K562 (cell line): ENCODE measurements at regions not wholly inside any gene's neighbourhood (a gene's known extent, or its start where the extent isn't known, plus 50 kb on each side); places are given as distances from the start of the nearest gene placed in this dataset.

Source experiments
- ATAC-seq: fragments of 200-7000 bp; cut with Tn5 transposase; 3 replicates; pipeline ENCODE4 v1.9.1; 2020; ENCODE audit warnings: moderate library complexity
- BruUV-seq: library from RNA; stranded (reverse); fragments of 400-500 nt; replicated peaks from 2 replicates; lab custom pipeline; 2021; lab: Mats Ljungman, UMichigan
- CTCF ChIA-PET: fragments of 300-600 bp; formaldehyde crosslinking; extraction: SDS; loops from one replicate; lab custom pipeline; 2021; ENCODE audit warnings: low intra/inter-chr PET ratio; lab: Yijun Ruan, JAX
- POLR2A ChIA-PET: fragments of 300-600, 350-650 bp; sonication (Branson Sonifier 250); formaldehyde crosslinking; extraction: SDS; loops from one replicate; lab custom pipeline; 2021; ENCODE audit warnings: antibody characterized with exemption, inconsistent platforms; lab: Yijun Ruan, JAX
- DNase-seq, 4 experiments: peaks; one replicate each; pipeline versions ENCODE4 v3.0.0 to v3.0.0-alpha.2; 2011 to 2018; ENCODE audit warnings: low spot score in 3 of 4, mixed read lengths in 3 of 4; ENCODE audit errors: extremely low read depth in 1 of 4
- FAIRE-seq: peaks from 2 replicates; lab custom pipeline; 2011; peaks lifted over from hg19 to GRCh38; lab: Jason Lieb, UNC
- H2AFZ ChIP-seq: 2 replicates; pipeline ENCODE4 v1.6.0; 2011; ENCODE audit warnings: low read depth, low read length, control low read depth, inconsistent platforms
- H3K27ac ChIP-seq: fragments of 200-600 bp; 3 replicates; pipeline ENCODE4 v1.8.0; 2011; ENCODE audit warnings: low read depth, mild to moderate bottlenecking, control low read depth, inconsistent platforms, low read length, moderate library complexity, mixed read lengths; ENCODE audit errors: extremely low read depth
- H3K27me3 ChIP-seq, 2 experiments: fragments of 300-600 bp in 1 of 2; 2 replicates in 1 of 2; 3 replicates in 1 of 2; pipeline versions ENCODE4 v1.6.0 to v1.8.0; 2011; ENCODE audit warnings: inconsistent platforms in 2 of 2, low read length in 2 of 2, mild to moderate bottlenecking in 1 of 2, mixed read lengths in 1 of 2, moderate library complexity in 1 of 2; ENCODE audit not compliant: control insufficient read depth in 2 of 2, insufficient read depth in 2 of 2
- H3K36me3 ChIP-seq: fragments of 300-600 bp; 3 replicates; pipeline ENCODE4 v1.8.0; 2011; ENCODE audit warnings: mild to moderate bottlenecking, low read length, inconsistent platforms; ENCODE audit not compliant: control insufficient read depth, insufficient read depth
- H3K4me1 ChIP-seq, 2 experiments: fragments of 200-600 bp in 1 of 2; replicated peaks in 1 of 2; 2 replicates in 1 of 2; 3 replicates in 1 of 2; pipeline versions ENCODE4 v1.5.1 to v1.8.0; 2011; ENCODE audit warnings: inconsistent platforms in 2 of 2, low read length in 2 of 2, mild to moderate bottlenecking in 1 of 2, mixed read lengths in 1 of 2, moderate library complexity in 1 of 2; ENCODE audit not compliant: control insufficient read depth in 2 of 2, insufficient read depth in 2 of 2
- H3K4me2 ChIP-seq: 2 replicates; pipeline ENCODE4 v1.6.1; 2011; ENCODE audit warnings: low read length, control low read depth, inconsistent platforms, mixed read lengths; ENCODE audit not compliant: insufficient read depth
- H3K4me3 ChIP-seq: fragments of 200-600 bp; sonication (generic), shearing (Covaris generic); 2 replicates; pipeline ENCODE4 v1.5.1; 2016; ENCODE audit warnings: control low read depth, inconsistent platforms
- H3K79me2 ChIP-seq: fragments of 200-600 bp; 3 replicates; pipeline ENCODE4 v1.8.0; 2011; ENCODE audit warnings: low read length, inconsistent platforms; ENCODE audit not compliant: control insufficient read depth, insufficient read depth
- H3K9ac ChIP-seq, 2 experiments: 2 replicates each; pipeline versions ENCODE4 v1.6.0 to v1.6.1; 2011; ENCODE audit warnings: low read depth in 2 of 2, low read length in 2 of 2, control low read depth in 1 of 2, inconsistent platforms in 1 of 2, mild to moderate bottlenecking in 1 of 2, mixed read lengths in 1 of 2; ENCODE audit not compliant: insufficient read depth in 1 of 2
- H3K9me1 ChIP-seq: one replicate; pipeline ENCODE4 v1.6.0; 2011; ENCODE audit warnings: inconsistent platforms, mild to moderate bottlenecking, low read length, moderate library complexity; ENCODE audit not compliant: control insufficient read depth, insufficient read depth
- H3K9me3 ChIP-seq: replicated peaks from 2 replicates; pipeline ENCODE4 v1.5.1; 2011; ENCODE audit warnings: low read depth, low read length, inconsistent platforms; ENCODE audit not compliant: control insufficient read depth, insufficient read depth
- H4K20me1 ChIP-seq: replicated peaks from 2 replicates; pipeline ENCODE4 v1.6.1; 2011; ENCODE audit warnings: low read length, inconsistent platforms, mixed read lengths; ENCODE audit not compliant: control insufficient read depth, insufficient read depth
- CBFB ChIP-seq: sonication (generic); formaldehyde crosslinking; IDR thresholded peaks from 2 replicates; pipeline ENCODE4 v1.4.0; 2020; ENCODE audit warnings: mild to moderate bottlenecking, missing genetic modification reagents
- GATAD2A ChIP-seq: fragments of 450-650 bp; IDR thresholded peaks from 2 replicates; pipeline ENCODE4 v1.6.1; 2017
- MCM5 ChIP-seq: fragments of 450-650 bp; IDR thresholded peaks from 2 replicates; pipeline ENCODE4 v1.6.1; 2016; ENCODE audit warnings: low read depth
- RBFOX2 ChIP-seq: fragments of 200-400 bp; formaldehyde crosslinking; IDR thresholded peaks from 2 replicates; pipeline ENCODE4 v1.6.1; 2017; ENCODE audit warnings: low read depth, mild to moderate bottlenecking, low read length, moderate library complexity
- ZNF324 ChIP-seq: fragments of 250-450 bp; sonication (Bioruptor Pico); IDR thresholded peaks from 2 replicates; pipeline ENCODE4 v1.4.0; 2020; ENCODE audit warnings: mild to moderate bottlenecking
- WGBS: fragments of 100-300 bp; shearing (Covaris generic); methylation state at CpG from one replicate; pipeline ENCODE4 v1.1.6; 2016; ENCODE audit warnings: low coverage, mixed read lengths; ENCODE audit not compliant: insufficient coverage; ENCODE audit errors: missing lambda C conversion rate; 5-methylcytosine and 5-hydroxymethylcytosine counted together
- in situ Hi-C: fragments of 300-500 bp; cut with MboI; formaldehyde crosslinking; loops from 4 replicates; pipeline ENCODE4 v1.15.0; 2018; ENCODE audit warnings: inconsistent platforms, mixed read lengths
- intact Hi-C: fragments of 100-400 bp; cut with micrococcal nuclease; formaldehyde crosslinking; loops from 2 replicates; pipeline ENCODE4 v1.14.2; 2022
- TF ChIP-seq, protein P1 (sequence below), 2 experiments: IDR thresholded peaks; 2 replicates each; pipeline ENCODE4 v1.6.1; 2011; ENCODE audit warnings: borderline replicate concordance in 1 of 2, control low read depth in 1 of 2, low read depth in 1 of 2, low read length in 1 of 2, mild to moderate bottlenecking in 1 of 2, mixed read lengths in 1 of 2, moderate library complexity in 1 of 2; ENCODE audit not compliant: insufficient read depth in 1 of 2, insufficient read length in 1 of 2, poor library complexity in 1 of 2, severe bottlenecking in 1 of 2; ENCODE audit errors: extremely low read depth in 1 of 2
- TF ChIP-seq, protein P2 (sequence below): fragments of 250-450 bp; sonication (Bioruptor Pico); IDR thresholded peaks from 2 replicates; pipeline ENCODE4 v1.4.0; 2020; ENCODE audit warnings: mild to moderate bottlenecking, moderate library complexity, borderline replicate concordance
- TF ChIP-seq, protein P3 (sequence below): fragments of 150-350 bp; conservative IDR thresholded peaks from 2 replicates; pipeline ENCODE4 v1.6.1; 2014; ENCODE audit warnings: low read length

DNA sequence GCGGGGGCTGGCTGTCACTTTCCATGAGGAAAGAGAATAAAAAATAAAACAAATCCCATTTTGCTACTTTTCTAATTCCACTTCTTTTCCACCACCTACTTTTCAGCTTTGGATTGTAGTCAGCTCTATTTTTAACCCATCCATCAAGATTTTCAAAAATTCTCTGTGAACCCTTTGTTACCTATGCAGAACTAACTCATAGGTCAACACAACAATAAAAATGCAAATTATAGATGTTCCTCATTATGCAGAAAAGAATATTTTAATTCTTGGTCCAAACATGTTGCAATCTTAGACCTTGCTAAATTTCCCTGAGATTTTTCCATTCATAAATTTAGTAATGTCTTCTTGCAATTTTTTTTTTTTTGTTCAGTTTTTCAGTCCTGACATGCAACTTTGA lies 454.5 kb downstream of the ADAMTS20 start:
- no peak for TF ChIP-seq ZNF324 (CRISPR knock-in tag)
- TF ChIP-seq, protein P1, sequence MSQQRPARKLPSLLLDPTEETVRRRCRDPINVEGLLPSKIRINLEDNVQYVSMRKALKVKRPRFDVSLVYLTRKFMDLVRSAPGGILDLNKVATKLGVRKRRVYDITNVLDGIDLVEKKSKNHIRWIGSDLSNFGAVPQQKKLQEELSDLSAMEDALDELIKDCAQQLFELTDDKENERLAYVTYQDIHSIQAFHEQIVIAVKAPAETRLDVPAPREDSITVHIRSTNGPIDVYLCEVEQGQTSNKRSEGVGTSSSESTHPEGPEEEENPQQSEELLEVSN (IDR thresholded peaks at IDR 0.05; ENCODE audit: borderline replicate concordance in 1 of 2, extremely low read depth in 1 of 2, insufficient read depth in 1 of 2, insufficient read length in 1 of 2, low read depth in 1 of 2, low read length in 1 of 2, poor library complexity in 1 of 2, severe bottlenecking in 1 of 2) = no peak
- TF ChIP-seq, protein P2, sequence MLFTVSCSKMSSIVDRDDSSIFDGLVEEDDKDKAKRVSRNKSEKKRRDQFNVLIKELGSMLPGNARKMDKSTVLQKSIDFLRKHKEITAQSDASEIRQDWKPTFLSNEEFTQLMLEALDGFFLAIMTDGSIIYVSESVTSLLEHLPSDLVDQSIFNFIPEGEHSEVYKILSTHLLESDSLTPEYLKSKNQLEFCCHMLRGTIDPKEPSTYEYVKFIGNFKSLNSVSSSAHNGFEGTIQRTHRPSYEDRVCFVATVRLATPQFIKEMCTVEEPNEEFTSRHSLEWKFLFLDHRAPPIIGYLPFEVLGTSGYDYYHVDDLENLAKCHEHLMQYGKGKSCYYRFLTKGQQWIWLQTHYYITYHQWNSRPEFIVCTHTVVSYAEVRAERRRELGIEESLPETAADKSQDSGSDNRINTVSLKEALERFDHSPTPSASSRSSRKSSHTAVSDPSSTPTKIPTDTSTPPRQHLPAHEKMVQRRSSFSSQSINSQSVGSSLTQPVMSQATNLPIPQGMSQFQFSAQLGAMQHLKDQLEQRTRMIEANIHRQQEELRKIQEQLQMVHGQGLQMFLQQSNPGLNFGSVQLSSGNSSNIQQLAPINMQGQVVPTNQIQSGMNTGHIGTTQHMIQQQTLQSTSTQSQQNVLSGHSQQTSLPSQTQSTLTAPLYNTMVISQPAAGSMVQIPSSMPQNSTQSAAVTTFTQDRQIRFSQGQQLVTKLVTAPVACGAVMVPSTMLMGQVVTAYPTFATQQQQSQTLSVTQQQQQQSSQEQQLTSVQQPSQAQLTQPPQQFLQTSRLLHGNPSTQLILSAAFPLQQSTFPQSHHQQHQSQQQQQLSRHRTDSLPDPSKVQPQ = no peak
- no peak for TF ChIP-seq MCM5
- no peak for TF ChIP-seq RBFOX2
- TF ChIP-seq, protein P3, sequence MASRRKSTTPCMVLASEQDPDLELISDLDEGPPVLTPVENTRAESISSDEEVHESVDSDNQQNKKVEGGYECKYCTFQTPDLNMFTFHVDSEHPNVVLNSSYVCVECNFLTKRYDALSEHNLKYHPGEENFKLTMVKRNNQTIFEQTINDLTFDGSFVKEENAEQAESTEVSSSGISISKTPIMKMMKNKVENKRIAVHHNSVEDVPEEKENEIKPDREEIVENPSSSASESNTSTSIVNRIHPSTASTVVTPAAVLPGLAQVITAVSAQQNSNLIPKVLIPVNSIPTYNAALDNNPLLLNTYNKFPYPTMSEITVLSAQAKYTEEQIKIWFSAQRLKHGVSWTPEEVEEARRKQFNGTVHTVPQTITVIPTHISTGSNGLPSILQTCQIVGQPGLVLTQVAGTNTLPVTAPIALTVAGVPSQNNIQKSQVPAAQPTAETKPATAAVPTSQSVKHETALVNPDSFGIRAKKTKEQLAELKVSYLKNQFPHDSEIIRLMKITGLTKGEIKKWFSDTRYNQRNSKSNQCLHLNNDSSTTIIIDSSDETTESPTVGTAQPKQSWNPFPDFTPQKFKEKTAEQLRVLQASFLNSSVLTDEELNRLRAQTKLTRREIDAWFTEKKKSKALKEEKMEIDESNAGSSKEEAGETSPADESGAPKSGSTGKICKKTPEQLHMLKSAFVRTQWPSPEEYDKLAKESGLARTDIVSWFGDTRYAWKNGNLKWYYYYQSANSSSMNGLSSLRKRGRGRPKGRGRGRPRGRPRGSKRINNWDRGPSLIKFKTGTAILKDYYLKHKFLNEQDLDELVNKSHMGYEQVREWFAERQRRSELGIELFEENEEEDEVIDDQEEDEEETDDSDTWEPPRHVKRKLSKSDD = no peak
- no peak for TF ChIP-seq CBFB (CRISPR knock-in tag)
- no peak for TF ChIP-seq GATAD2A
- Histone ChIP-seq H3K9ac (no peak overlapping the region), H4K20me1 (no peaks in the 10 kb centered on the region), H2AFZ (no peak overlapping the region), H3K9me1 (no peaks in the 10 kb centered on the region), H3K36me3 (no peaks in the 10 kb centered on the region), H3K79me2 (no peaks in the 10 kb centered on the region), H3K27ac (no peak overlapping the region), H3K4me3 (no peak overlapping the region), H3K4me1 (no peaks in the 10 kb centered on the region), H3K27me3 (no peaks in the 10 kb centered on the region), H3K4me2 (no peak overlapping the region), H3K9me3 (no peaks in the 10 kb centered on the region)
- intact Hi-C loops = no loop called here
- no peak for ATAC-seq
- no TSS peak for BruUV-seq
- DNase-seq = no peak
- ChIA-PET POLR2A (no interaction called here), CTCF (no interaction called here)
- in situ Hi-C loops = no loop called here
- WGBS = 10% methylated on average over 1 of the region's 1 CpG
- no peak for FAIRE-seq
